ENCODE measurements at regions not wholly inside any gene's neighbourhood (a gene's known extent, or its start where the extent isn't known, plus 50 kb on each side); places are given as distances from the start of the nearest gene placed in this dataset.

GRCh38 chr3:132822266-132822665 is 100.1 kb upstream of the NPHP3 start:
- no peak for TF ChIP-seq CTCF (IDR thresholded peaks at IDR 0.05)
- no peak for TF ChIP-seq POLR2A (IDR thresholded peaks at IDR 0.05)

Data from prostate gland (tissue), 2 donors.